Spleen (tissue), 11 donors: ENCODE measurements at regions not wholly inside any gene's neighbourhood (a gene's known extent, or its start where the extent isn't known, plus 50 kb on each side); places are given as distances from the start of the nearest gene placed in this dataset.

Source experiments
- DNase-seq: peaks from one replicate; pipeline ENCODE4 v3.0.0-alpha.2; 2020
- H3K27ac ChIP-seq, 8 donors: fragments of 200-600 bp; sonication (generic) in 7 of 8; 1 replicate in 4 of 8; 2 replicates in 4 of 8; pipeline versions ENCODE4 v1.5.0 to v1.8.0; 2016 to 2021; ENCODE audit warnings: inconsistent platforms in 4 of 8, mild to moderate bottlenecking in 4 of 8, moderate library complexity in 1 of 8
- H3K27me3 ChIP-seq, 7 donors: fragments of 200-600 bp; sonication (generic) in 6 of 7; replicated peaks in 1 of 7; 1 replicate in 4 of 7; 2 replicates in 3 of 7; pipeline versions ENCODE4 v1.5.0 to v1.8.0; 2016 to 2021; ENCODE audit warnings: inconsistent platforms in 3 of 7, mild to moderate bottlenecking in 1 of 7
- H3K36me3 ChIP-seq, 6 donors: fragments of 200-600 bp; sonication (generic) in 5 of 6; 1 replicate in 4 of 6; 2 replicates in 2 of 6; pipeline versions ENCODE4 v1.5.0 to v1.8.0; 2016 to 2021; ENCODE audit warnings: inconsistent platforms in 2 of 6
- H3K4me1 ChIP-seq, 6 donors: fragments of 200-600 bp; sonication (generic) in 5 of 6; 1 replicate in 3 of 6; 2 replicates in 3 of 6; pipeline versions ENCODE4 v1.5.0 to v1.8.0; 2016 to 2021; ENCODE audit warnings: inconsistent platforms in 3 of 6
- H3K4me3 ChIP-seq, 8 donors: fragments of 200-600 bp; sonication (generic) in 7 of 8; 1 replicate in 4 of 8; 2 replicates in 4 of 8; pipeline versions ENCODE4 v1.5.0 to v1.8.0; 2016 to 2021; ENCODE audit warnings: inconsistent platforms in 4 of 8, mild to moderate bottlenecking in 4 of 8, moderate library complexity in 2 of 8
- H3K9me3 ChIP-seq, 8 donors: fragments of 200-600 bp; sonication (generic) in 7 of 8; 1 replicate in 4 of 8; 2 replicates in 4 of 8; pipeline versions ENCODE4 v1.5.0 to v1.8.0; 2016 to 2021; ENCODE audit warnings: inconsistent platforms in 4 of 8
- POLR2A ChIP-seq, 3 donors: fragments of 450-650 bp; IDR thresholded peaks; one replicate each; pipeline ENCODE4 v1.5.1; 2017; ENCODE audit warnings: antibody characterized with exemption in 3 of 3, mild to moderate bottlenecking in 1 of 3
- POLR2AphosphoS5 ChIP-seq, 3 donors: sonication (generic); formaldehyde crosslinking; IDR thresholded peaks; one replicate each; pipeline ENCODE4 v1.5.1; 2017; ENCODE audit warnings: antibody characterized with exemption in 3 of 3
- WGBS, 5 donors: extraction: QIAGEN DNeasy Blood & Tissue Kit in 3 of 5; methylation state at CpG; one replicate each; pipeline versions ENCODE4 v1.1.5 to v1.1.7; 2013 to 2018; 5-methylcytosine and 5-hydroxymethylcytosine counted together
- intact Hi-C: fragments of 100-400 bp; cut with DNase I; formaldehyde crosslinking; loops from one replicate; pipeline ENCODE4 v1.15.0; 2023; ENCODE audit warnings: low total_unique reads
- TF ChIP-seq, protein P1 (sequence below), 11 experiments: fragments of 200-600 bp in 7 of 11; fragments of 450-650 bp in 4 of 11; sonication (generic) in 4 of 11; IDR thresholded peaks in 8 of 11; conservative IDR thresholded peaks in 3 of 11; 1 replicate in 7 of 11; 2 replicates in 4 of 11; pipeline versions ENCODE4 v1.4.0 to v1.8.0; 2016 to 2021; ENCODE audit warnings: antibody characterized with exemption in 11 of 11, inconsistent platforms in 4 of 11, mild to moderate bottlenecking in 1 of 11
- donor health status: healthy with polysubstance abuse.
- donor health status: DM: no; HTN: no; CAD: no; lungs with moderate emphysema.
- donor health status: DM: no; HTN: no; CAD: no.
- donor health status: Bipolar disorder and iron deficiency.
- donor health status: healthy.
- donor health status: DM: no; HTN: no; CAD: no.
- donor health status: DM: yes; HTN: yes; CAD: no.

DNA sequence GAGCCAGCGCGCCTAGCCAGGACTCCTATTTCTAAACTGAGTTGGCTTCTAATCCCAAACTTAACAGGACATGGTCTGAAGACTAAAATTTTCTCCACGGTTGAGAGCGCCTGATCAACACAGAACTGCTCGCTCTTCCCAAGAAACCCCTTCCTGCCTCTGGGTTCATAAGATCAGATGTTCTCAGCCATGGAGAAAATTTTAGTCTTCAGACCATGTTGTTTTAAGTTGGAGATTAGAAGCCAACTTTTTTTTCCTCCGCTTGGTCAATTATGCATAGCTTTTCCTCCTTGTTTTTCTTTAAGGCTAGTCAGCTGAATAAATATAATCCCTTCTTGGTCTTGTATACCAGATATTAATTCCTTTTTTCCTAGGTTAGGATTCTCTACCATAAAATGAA lies 356.6 kb upstream of the ADAMTS9 start:
- 93 to 99% (median 97%) methylated on average over 6 of the region's 6 CpGs for WGBS, 5 donors
- Histone ChIP-seq H3K4me1 (no peaks in the 10 kb centered on the region), H3K9me3 (peaks cover 0 to 33% (median 14%) of the 10 kb centered on the region in 8 donors), H3K4me3 (no peak overlapping the region), H3K36me3 (no peaks in the 10 kb centered on the region), H3K27me3 (no peaks in the 10 kb centered on the region), H3K27ac (no peak overlapping the region)
- no peak for TF ChIP-seq POLR2A (IDR thresholded peaks at IDR 0.05)
- DNase-seq, result no peak
- intact Hi-C loops, result no loop called here

DNA sequence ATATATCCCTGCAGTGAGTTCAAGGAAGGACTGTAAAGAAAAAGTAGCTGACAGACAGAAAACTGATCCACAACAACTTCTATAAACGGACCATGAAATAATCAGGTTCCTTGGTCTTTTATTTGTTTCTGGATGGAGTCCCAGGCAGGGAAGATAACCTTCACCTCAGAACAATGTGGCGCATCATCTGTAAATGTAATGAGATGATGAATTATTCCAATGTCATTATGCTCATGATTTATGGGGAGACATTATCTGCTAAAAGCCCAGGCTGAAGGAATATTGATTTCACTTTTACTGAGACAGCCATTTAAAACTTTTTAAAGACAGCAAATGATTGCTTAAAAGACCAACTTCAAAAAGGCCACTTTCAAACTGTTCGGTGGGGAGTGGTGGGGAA lies 354.9 kb upstream of the ADAMTS9 start:
- Histone ChIP-seq H3K27ac (no peak overlapping the region), H3K36me3 (no peaks in the 10 kb centered on the region), H3K4me1 (no peaks in the 10 kb centered on the region), H3K9me3 (peaks cover 0 to 33% (median 14%) of the 10 kb centered on the region in 8 donors), H3K4me3 (no peak overlapping the region), H3K27me3 (no peaks in the 10 kb centered on the region)
- intact Hi-C loops, result no loop called here
- no peak for DNase-seq
- WGBS, 5 donors, result 72 to 85% (median 75%) methylated on average over 3 of the region's 3 CpGs
- TF ChIP-seq POLR2A (IDR thresholded peaks at IDR 0.05), result no peak
- TF ChIP-seq POLR2AphosphoS5 (IDR thresholded peaks at IDR 0.05), result no peak
- TF ChIP-seq, protein P1, sequence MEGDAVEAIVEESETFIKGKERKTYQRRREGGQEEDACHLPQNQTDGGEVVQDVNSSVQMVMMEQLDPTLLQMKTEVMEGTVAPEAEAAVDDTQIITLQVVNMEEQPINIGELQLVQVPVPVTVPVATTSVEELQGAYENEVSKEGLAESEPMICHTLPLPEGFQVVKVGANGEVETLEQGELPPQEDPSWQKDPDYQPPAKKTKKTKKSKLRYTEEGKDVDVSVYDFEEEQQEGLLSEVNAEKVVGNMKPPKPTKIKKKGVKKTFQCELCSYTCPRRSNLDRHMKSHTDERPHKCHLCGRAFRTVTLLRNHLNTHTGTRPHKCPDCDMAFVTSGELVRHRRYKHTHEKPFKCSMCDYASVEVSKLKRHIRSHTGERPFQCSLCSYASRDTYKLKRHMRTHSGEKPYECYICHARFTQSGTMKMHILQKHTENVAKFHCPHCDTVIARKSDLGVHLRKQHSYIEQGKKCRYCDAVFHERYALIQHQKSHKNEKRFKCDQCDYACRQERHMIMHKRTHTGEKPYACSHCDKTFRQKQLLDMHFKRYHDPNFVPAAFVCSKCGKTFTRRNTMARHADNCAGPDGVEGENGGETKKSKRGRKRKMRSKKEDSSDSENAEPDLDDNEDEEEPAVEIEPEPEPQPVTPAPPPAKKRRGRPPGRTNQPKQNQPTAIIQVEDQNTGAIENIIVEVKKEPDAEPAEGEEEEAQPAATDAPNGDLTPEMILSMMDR (IDR thresholded peaks at IDR 0.05 in 8 of 11, conservative IDR thresholded peaks at IDR 0.05 in 3 of 11), result no peak

DNA sequence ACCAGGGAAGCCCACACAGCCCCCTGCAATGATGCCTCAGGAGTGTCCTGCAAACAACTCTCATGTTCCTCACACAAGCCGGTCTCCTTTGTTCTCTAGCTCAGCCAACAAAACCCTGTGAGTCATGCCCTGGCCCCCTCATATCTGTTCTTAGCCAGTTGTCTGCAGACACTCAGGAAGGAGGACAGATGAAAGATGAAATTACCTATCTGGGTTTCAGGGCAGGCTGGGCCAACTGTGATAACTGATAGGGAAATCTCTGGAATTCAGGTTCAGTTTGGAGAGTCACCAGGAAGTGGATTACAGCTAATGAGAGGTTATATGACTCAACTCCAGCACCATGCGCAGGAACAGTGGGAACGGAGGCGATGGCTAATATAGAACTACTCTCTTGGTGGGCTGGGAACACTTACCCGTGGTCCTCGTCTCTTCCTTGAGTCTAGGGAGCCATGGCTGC lies 352.0 kb upstream of the ADAMTS9 start:
- DNase-seq, result no peak
- H3K36me3 ChIP-seq, result no peaks in the 10 kb centered on the region
- 89 to 93% (median 90%) methylated on average over 6 of the region's 6 CpGs for WGBS, 5 donors
- no peak overlapping the region for H3K4me3 ChIP-seq
- H3K27ac ChIP-seq, result no peak overlapping the region
- TF ChIP-seq, protein P1 (IDR thresholded peaks at IDR 0.05 in 8 of 11, conservative IDR thresholded peaks at IDR 0.05 in 3 of 11), result no peak
- TF ChIP-seq POLR2A (IDR thresholded peaks at IDR 0.05) (no peak), POLR2AphosphoS5 (IDR thresholded peaks at IDR 0.05) (no peak)
- H3K27me3 ChIP-seq, result no peaks in the 10 kb centered on the region
- intact Hi-C loops, result no loop called here
- H3K9me3 ChIP-seq, result peaks cover 0 to 7% (median 0%) of the 10 kb centered on the region in 8 donors
- H3K4me1 ChIP-seq, result no peaks in the 10 kb centered on the region

DNA sequence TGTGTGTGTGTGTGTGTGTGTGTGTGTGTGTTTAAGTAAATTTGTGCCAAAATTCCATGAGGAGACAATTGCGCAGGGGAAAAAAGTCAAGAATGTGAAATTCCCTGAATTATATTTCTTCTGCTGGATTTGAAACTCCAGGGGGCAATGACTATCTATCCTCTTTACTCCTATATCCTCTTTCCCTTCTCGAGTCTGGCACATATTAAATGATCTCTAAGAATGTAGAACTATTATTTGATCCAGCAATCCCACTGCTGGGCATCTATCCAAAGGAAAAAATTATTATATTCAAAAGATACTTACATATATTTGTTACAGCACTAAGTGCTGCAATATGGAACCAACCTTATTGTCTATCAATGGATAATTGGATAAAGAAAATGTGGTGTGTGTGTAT lies 350.1 kb upstream of the ADAMTS9 start:
- no peak for DNase-seq
- H3K4me3 ChIP-seq, result no peak overlapping the region
- no peak for TF ChIP-seq POLR2AphosphoS5 (IDR thresholded peaks at IDR 0.05)
- no peak for TF ChIP-seq POLR2A (IDR thresholded peaks at IDR 0.05)
- TF ChIP-seq, protein P1 (IDR thresholded peaks at IDR 0.05 in 8 of 11, conservative IDR thresholded peaks at IDR 0.05 in 3 of 11), result no peak
- WGBS, 5 donors, result 53 to 79% (median 65%) methylated on average over 2 of the region's 2 CpGs
- H3K9me3 ChIP-seq, result peaks cover 0 to 6% (median 0%) of the 10 kb centered on the region in 8 donors
- H3K4me1 ChIP-seq, result no peaks in the 10 kb centered on the region
- no peak overlapping the region for H3K27ac ChIP-seq
- intact Hi-C loops, result no loop called here
- H3K27me3 ChIP-seq, result no peaks in the 10 kb centered on the region
- no peaks in the 10 kb centered on the region for H3K36me3 ChIP-seq

DNA sequence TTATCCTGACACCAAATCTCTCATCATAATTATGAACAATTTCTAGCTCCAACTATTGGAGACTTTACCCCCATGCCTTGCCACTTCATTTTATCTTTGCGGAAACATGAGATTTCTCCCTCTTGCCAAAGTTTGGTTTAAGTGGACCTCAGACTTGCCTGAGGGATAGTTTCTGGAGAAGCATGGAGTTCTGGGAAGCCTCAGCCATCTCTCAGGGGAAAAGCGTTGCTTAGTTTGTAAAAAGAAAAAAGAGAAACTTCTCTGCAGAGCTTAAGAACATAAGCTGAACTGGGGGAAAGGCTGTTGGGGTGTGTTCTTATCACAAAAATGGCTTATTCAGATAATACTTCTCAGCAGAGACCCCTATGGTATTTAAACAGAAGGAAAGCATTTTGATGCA lies 347.4 kb upstream of the ADAMTS9 start:
- Histone ChIP-seq H3K36me3 (no peaks in the 10 kb centered on the region), H3K4me1 (no peaks in the 10 kb centered on the region), H3K4me3 (no peak overlapping the region), H3K9me3 (peaks cover 0 to 6% (median 0%) of the 10 kb centered on the region in 8 donors), H3K27me3 (no peaks in the 10 kb centered on the region), H3K27ac (no peak overlapping the region)
- TF ChIP-seq POLR2AphosphoS5 (IDR thresholded peaks at IDR 0.05) (no peak), POLR2A (IDR thresholded peaks at IDR 0.05) (no peak)
- TF ChIP-seq, protein P1 (IDR thresholded peaks at IDR 0.05 in 8 of 11, conservative IDR thresholded peaks at IDR 0.05 in 3 of 11), result no peak
- 92 to 98% (median 97%) methylated on average over 2 of the region's 2 CpGs for WGBS, 5 donors
- intact Hi-C loops, result no loop called here
- DNase-seq, result no peak
